GM23338 (cell line): ENCODE measurements at regions not wholly inside any gene's neighbourhood (a gene's known extent, or its start where the extent isn't known, plus 50 kb on each side); places are given as distances from the start of the nearest gene placed in this dataset.
A peak's percentile ranks its signal among the peaks of the same experiment; 100 is the strongest.
"Not testable (repeated sequence)": the region's sequence is repeated elsewhere in the genome, so short reads cannot be mapped to it uniquely, and the experiment has no call there.

ENCODE experiments used
- ATAC-seq: fragments of 200-7000 bp; cut with Tn5 transposase; 3 replicates; pipeline ENCODE4 v1.9.1; 2020
- DNase-seq: peaks from one replicate; pipeline ENCODE4 v3.0.0-alpha.2; 2015; ENCODE audit warnings: low spot score
- H2AFZ ChIP-seq: fragments of 200-600 bp; sonication (generic); 2 replicates; pipeline ENCODE4 v1.8.0; 2016; ENCODE audit warnings: antibody characterized with exemption, mild to moderate bottlenecking, moderate library complexity
- H3F3A ChIP-seq: fragments of 200-600 bp; sonication (generic); replicated peaks from 2 replicates; pipeline ENCODE4 v1.8.0; 2017; ENCODE audit warnings: antibody characterized with exemption, mixed run types, low read depth
- H3K27ac ChIP-seq: fragments of 200-600 bp; sonication (generic); 2 replicates; pipeline ENCODE4 v1.6.1; 2016; ENCODE audit warnings: low read depth
- H3K27me3 ChIP-seq: fragments of 200-600 bp; sonication (generic); 2 replicates; pipeline ENCODE4 v1.8.0; 2016; ENCODE audit warnings: mild to moderate bottlenecking, mixed run types, moderate library complexity; ENCODE audit not compliant: insufficient read depth
- H3K36me3 ChIP-seq: fragments of 200-600 bp; sonication (generic); 2 replicates; pipeline ENCODE4 v1.8.0; 2016; ENCODE audit warnings: mild to moderate bottlenecking; ENCODE audit not compliant: insufficient read depth
- H3K4me1 ChIP-seq: fragments of 200-600 bp; sonication (generic); 2 replicates; pipeline ENCODE4 v1.8.0; 2016; ENCODE audit warnings: mild to moderate bottlenecking, moderate library complexity; ENCODE audit not compliant: insufficient read depth
- H3K4me2 ChIP-seq: fragments of 200-600 bp; sonication (generic); 2 replicates; pipeline ENCODE4 v1.7.1; 2017; ENCODE audit warnings: mixed run types
- H3K4me3 ChIP-seq: fragments of 200-600 bp; sonication (generic); 2 replicates; pipeline ENCODE4 v1.6.1; 2016; ENCODE audit warnings: mixed run types
- H3K79me2 ChIP-seq: fragments of 200-600 bp; sonication (generic); replicated peaks from 2 replicates; pipeline ENCODE4 v1.8.0; 2017; ENCODE audit warnings: mild to moderate bottlenecking; ENCODE audit not compliant: insufficient read depth
- H3K9me2 ChIP-seq: fragments of 200-600 bp; sonication (generic); 2 replicates; pipeline ENCODE4 v1.8.0; 2017; ENCODE audit not compliant: insufficient read depth
- H4K20me1 ChIP-seq: fragments of 200-600 bp; sonication (generic); replicated peaks from 2 replicates; pipeline ENCODE4 v1.8.0; 2017; ENCODE audit warnings: mild to moderate bottlenecking; ENCODE audit not compliant: insufficient read depth
- H3K27ac Mint-ChIP-seq: 2 replicates; pipeline ENCODE4 v1.8.0; 2020; ENCODE audit warnings: inconsistent platforms, mild to moderate bottlenecking, moderate library complexity, mixed read lengths
- H3K27me3 Mint-ChIP-seq: 3 replicates; pipeline ENCODE4 v1.8.0; 2022; ENCODE audit warnings: low read depth, mild to moderate bottlenecking, moderate library complexity, mixed read lengths, inconsistent platforms; ENCODE audit not compliant: insufficient read depth, poor library complexity
- H3K36me3 Mint-ChIP-seq: 3 replicates; pipeline ENCODE4 v1.8.0; 2021; ENCODE audit warnings: low read depth, mild to moderate bottlenecking, inconsistent platforms, moderate library complexity, mixed read lengths
- H3K4me1 Mint-ChIP-seq: 3 replicates; pipeline ENCODE4 v1.8.0; 2020; ENCODE audit warnings: mild to moderate bottlenecking, inconsistent platforms, mixed read lengths
- H3K4me3 Mint-ChIP-seq: 3 replicates; pipeline ENCODE4 v1.8.0; 2021; ENCODE audit warnings: moderate library complexity, mild to moderate bottlenecking, inconsistent platforms, mixed read lengths
- H3K9me3 Mint-ChIP-seq: 3 replicates; pipeline ENCODE4 v1.8.0; 2020; ENCODE audit warnings: moderate library complexity, mild to moderate bottlenecking, inconsistent platforms, mixed read lengths
- CREB1 ChIP-seq: fragments of 250-450 bp; sonication (Bioruptor Pico); IDR thresholded peaks from 2 replicates; pipeline ENCODE4 v1.5.0; 2020; ENCODE audit warnings: low read depth, mild to moderate bottlenecking, moderate library complexity
- EZH2 ChIP-seq: fragments of 200-600 bp; sonication (generic); IDR thresholded peaks from one replicate; pipeline ENCODE4 v1.8.0; 2017; ENCODE audit warnings: antibody characterized with exemption, mild to moderate bottlenecking, low read depth; ENCODE audit not compliant: unreplicated experiment
- EZH2phosphoT487 ChIP-seq: fragments of 200-600 bp; sonication (generic); IDR thresholded peaks from one replicate; pipeline ENCODE4 v1.8.1; 2018; ENCODE audit warnings: antibody characterized with exemption; ENCODE audit not compliant: unreplicated experiment
- JUNB ChIP-seq: IDR thresholded peaks from one replicate; pipeline ENCODE4 v1.6.1; 2016; ENCODE audit warnings: antibody characterized with exemption; ENCODE audit not compliant: unreplicated experiment
- NANOG ChIP-seq: IDR thresholded peaks from 2 replicates; pipeline ENCODE4 v1.6.1; 2016; ENCODE audit warnings: antibody characterized with exemption, borderline replicate concordance
- ZNF114 ChIP-seq: fragments of 250-450 bp; sonication (Bioruptor Pico); IDR thresholded peaks from 2 replicates; pipeline ENCODE4 v1.5.0; 2020; ENCODE audit warnings: mild to moderate bottlenecking, moderate library complexity
- ZNF331 ChIP-seq: fragments of 250-450 bp; sonication (Bioruptor Pico); IDR thresholded peaks from 2 replicates; pipeline ENCODE4 v1.5.0; 2020; ENCODE audit warnings: low read depth, mild to moderate bottlenecking, moderate library complexity
- TF ChIP-seq, protein P1 (sequence below): IDR thresholded peaks from one replicate; pipeline ENCODE4 v1.6.1; 2018; ENCODE audit warnings: antibody characterized with exemption; ENCODE audit not compliant: unreplicated experiment
- TF ChIP-seq, protein P2 (sequence below), 2 experiments: fragments of 200-600 bp in 1 of 2; sonication (generic) in 1 of 2; conservative IDR thresholded peaks; 2 replicates each; pipeline versions ENCODE4 v1.5.1 to v1.6.1; 2016 to 2017; ENCODE audit warnings: antibody characterized with exemption in 2 of 2, low read depth in 2 of 2, mild to moderate bottlenecking in 2 of 2, moderate library complexity in 1 of 2
- TF ChIP-seq, protein P3 (sequence below): IDR thresholded peaks from 2 replicates; pipeline ENCODE4 v1.6.1; 2016; ENCODE audit warnings: antibody characterized with exemption

DNA sequence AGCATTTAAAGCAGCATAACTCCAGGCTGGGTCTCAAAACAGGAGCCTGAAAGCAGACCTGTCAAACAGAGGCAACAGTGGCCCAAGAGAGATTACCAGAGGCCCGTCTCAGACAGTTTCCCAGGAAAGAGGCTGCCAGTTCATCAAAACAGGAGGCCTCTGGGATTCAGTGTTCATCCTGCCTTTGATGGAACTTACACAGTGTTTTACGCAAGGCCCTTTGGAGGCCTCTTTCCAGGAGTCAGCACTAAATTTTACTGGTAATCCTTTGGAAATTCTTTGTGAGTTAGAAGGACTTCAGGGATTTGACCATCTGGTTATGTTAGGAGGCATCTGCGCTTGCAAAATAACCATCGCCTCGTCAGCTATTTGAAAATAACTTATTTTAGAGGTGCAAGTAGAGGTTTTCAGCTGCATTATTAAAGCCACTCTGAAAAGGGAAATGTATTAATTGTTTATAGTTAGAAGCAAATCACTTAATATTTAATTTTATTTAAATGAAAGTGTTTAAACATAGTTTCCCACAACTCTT lies 501.2 kb upstream of the COBL start:
- H3K36me3 Mint-ChIP-seq, result peaks cover 3% of the 10 kb centered on the region; the same call in 2 of the 3 replicates
- Histone ChIP-seq H3K27ac (no peak overlapping the region), H3K9me2 (peaks cover 13% of the 10 kb centered on the region), H3K4me2 (no peak overlapping the region), H3K79me2 (no peaks in the 10 kb centered on the region), H3K4me3 (no peak overlapping the region), H4K20me1 (no peaks in the 10 kb centered on the region), H3K36me3 (no peaks in the 10 kb centered on the region), H3F3A (no peaks in the 10 kb centered on the region), H3K4me1 (no peaks in the 10 kb centered on the region), H3K27me3 (no peaks in the 10 kb centered on the region), H2AFZ (0 out of 2 replicates have a peak overlapping the region, but pooled peaks have one; percentile 7)
- H3K4me1 Mint-ChIP-seq, result no peaks in the 10 kb centered on the region
- H3K9me3 Mint-ChIP-seq, result peaks cover 12% of the 10 kb centered on the region; the same call in 2 of the 3 replicates
- TF ChIP-seq CREB1 (CRISPR knock-in tag), result no peak
- no peak for TF ChIP-seq NANOG
- TF ChIP-seq, protein P1, sequence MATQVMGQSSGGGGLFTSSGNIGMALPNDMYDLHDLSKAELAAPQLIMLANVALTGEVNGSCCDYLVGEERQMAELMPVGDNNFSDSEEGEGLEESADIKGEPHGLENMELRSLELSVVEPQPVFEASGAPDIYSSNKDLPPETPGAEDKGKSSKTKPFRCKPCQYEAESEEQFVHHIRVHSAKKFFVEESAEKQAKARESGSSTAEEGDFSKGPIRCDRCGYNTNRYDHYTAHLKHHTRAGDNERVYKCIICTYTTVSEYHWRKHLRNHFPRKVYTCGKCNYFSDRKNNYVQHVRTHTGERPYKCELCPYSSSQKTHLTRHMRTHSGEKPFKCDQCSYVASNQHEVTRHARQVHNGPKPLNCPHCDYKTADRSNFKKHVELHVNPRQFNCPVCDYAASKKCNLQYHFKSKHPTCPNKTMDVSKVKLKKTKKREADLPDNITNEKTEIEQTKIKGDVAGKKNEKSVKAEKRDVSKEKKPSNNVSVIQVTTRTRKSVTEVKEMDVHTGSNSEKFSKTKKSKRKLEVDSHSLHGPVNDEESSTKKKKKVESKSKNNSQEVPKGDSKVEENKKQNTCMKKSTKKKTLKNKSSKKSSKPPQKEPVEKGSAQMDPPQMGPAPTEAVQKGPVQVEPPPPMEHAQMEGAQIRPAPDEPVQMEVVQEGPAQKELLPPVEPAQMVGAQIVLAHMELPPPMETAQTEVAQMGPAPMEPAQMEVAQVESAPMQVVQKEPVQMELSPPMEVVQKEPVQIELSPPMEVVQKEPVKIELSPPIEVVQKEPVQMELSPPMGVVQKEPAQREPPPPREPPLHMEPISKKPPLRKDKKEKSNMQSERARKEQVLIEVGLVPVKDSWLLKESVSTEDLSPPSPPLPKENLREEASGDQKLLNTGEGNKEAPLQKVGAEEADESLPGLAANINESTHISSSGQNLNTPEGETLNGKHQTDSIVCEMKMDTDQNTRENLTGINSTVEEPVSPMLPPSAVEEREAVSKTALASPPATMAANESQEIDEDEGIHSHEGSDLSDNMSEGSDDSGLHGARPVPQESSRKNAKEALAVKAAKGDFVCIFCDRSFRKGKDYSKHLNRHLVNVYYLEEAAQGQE, result no peak
- TF ChIP-seq, protein P2, sequence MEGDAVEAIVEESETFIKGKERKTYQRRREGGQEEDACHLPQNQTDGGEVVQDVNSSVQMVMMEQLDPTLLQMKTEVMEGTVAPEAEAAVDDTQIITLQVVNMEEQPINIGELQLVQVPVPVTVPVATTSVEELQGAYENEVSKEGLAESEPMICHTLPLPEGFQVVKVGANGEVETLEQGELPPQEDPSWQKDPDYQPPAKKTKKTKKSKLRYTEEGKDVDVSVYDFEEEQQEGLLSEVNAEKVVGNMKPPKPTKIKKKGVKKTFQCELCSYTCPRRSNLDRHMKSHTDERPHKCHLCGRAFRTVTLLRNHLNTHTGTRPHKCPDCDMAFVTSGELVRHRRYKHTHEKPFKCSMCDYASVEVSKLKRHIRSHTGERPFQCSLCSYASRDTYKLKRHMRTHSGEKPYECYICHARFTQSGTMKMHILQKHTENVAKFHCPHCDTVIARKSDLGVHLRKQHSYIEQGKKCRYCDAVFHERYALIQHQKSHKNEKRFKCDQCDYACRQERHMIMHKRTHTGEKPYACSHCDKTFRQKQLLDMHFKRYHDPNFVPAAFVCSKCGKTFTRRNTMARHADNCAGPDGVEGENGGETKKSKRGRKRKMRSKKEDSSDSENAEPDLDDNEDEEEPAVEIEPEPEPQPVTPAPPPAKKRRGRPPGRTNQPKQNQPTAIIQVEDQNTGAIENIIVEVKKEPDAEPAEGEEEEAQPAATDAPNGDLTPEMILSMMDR (conservative IDR thresholded peaks at IDR 0.05; ENCODE audit: low read depth in 2 of 2), result no peak
- no peak for TF ChIP-seq EZH2
- TF ChIP-seq EZH2phosphoT487, result no peak
- TF ChIP-seq JUNB, result no peak
- TF ChIP-seq ZNF114 (CRISPR knock-in tag), result no peak
- TF ChIP-seq, protein P3, sequence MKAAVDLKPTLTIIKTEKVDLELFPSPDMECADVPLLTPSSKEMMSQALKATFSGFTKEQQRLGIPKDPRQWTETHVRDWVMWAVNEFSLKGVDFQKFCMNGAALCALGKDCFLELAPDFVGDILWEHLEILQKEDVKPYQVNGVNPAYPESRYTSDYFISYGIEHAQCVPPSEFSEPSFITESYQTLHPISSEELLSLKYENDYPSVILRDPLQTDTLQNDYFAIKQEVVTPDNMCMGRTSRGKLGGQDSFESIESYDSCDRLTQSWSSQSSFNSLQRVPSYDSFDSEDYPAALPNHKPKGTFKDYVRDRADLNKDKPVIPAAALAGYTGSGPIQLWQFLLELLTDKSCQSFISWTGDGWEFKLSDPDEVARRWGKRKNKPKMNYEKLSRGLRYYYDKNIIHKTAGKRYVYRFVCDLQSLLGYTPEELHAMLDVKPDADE, result no peak
- TF ChIP-seq ZNF331, result no peak
- DNase-seq (no peak), ATAC-seq (no peak)
- no peak overlapping the region for H3K27ac Mint-ChIP-seq
- peaks cover 3% of the 10 kb centered on the region for H3K27me3 Mint-ChIP-seq
- H3K4me3 Mint-ChIP-seq, result no peak overlapping the region

DNA sequence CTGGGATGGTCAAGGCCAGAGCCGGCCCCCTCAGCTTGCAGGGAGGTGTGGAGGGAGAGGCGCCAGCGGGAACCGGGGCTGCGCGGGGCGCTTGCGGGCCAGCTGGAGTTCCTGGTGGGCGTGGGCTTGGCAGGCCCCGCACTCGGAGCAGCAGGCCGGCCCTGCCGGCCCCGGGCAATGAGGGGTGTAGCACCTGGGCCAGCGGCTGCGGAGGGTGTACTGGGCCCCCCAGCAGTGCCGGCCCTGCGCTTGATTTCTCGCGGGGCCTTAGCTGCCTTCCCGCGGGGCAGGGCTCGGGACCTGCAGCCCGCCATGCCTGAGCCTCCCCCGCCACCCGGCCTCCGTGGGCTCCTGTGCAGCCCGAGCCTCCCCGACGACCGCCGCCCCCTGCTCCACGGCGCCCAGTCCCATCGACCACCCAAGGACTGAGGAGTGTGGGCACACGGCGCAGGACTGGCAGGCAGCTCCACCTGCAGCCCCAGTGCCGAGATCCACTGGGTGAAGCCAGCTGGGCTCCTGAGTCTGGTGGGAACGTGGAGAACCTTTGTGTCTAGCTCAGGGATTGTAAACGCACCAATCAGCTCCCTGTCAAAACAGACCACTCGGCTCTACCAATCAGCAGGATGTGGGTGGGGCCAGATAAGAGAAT lies 489.3 kb upstream of the COBL start:
- not testable (repeated sequence) for H3K36me3 ChIP-seq, H3K4me3 Mint-ChIP-seq, H3K27me3 ChIP-seq, ATAC-seq, H3K9me3 Mint-ChIP-seq, H3K4me2 ChIP-seq, H3K4me1 ChIP-seq, H3K36me3 Mint-ChIP-seq, H2AFZ ChIP-seq, H3K4me1 Mint-ChIP-seq, H3K27ac ChIP-seq, H3K27ac Mint-ChIP-seq, H3K9me2 ChIP-seq, DNase-seq, H3K79me2 ChIP-seq, H3F3A ChIP-seq, H4K20me1 ChIP-seq, H3K27me3 Mint-ChIP-seq, H3K4me3 ChIP-seq
